ENCODE measurements at regions not wholly inside any gene's neighbourhood (a gene's known extent, or its start where the extent isn't known, plus 50 kb on each side); places are given as distances from the start of the nearest gene placed in this dataset.

GRCh38 chr2:133811409-133812125 lies 243.3 kb upstream of the NCKAP5 start (continued):
- no peak for TF ChIP-seq POU6F1 (CRISPR knock-in tag; IDR thresholded peaks at IDR 0.05; ENCODE audit: borderline replicate concordance, low read depth)
- TF ChIP-seq RARB (CRISPR knock-in tag; IDR thresholded peaks at IDR 0.05), result no peak

- TF ChIP-seq PPARA (CRISPR knock-in tag; IDR thresholded peaks at IDR 0.05; ENCODE audit: borderline replicate concordance), result no peak
- no peak for TF ChIP-seq ARNTL (CRISPR knock-in tag; IDR thresholded peaks at IDR 0.05; ENCODE audit: borderline replicate concordance, low read depth)
- TF ChIP-seq CSDC2 (CRISPR knock-in tag; IDR thresholded peaks at IDR 0.05), result no peak
- no peak for TF ChIP-seq ZNF565 (CRISPR knock-in tag; conservative IDR thresholded peaks at IDR 0.05; ENCODE audit: low read depth)
- TF ChIP-seq RARB (CRISPR knock-in tag; IDR thresholded peaks at IDR 0.05), result no peak
- TF ChIP-seq ZC3H10 (CRISPR knock-in tag; IDR thresholded peaks at IDR 0.05), result no peak
- no peak for ATAC-seq
Measured at GRCh38 chr2:133812826-133813617, 244.8 kb upstream of the NCKAP5 start.

- ATAC-seq, result no peak
Measured at GRCh38 chr2:133814890-133815289, 246.6 kb upstream of the NCKAP5 start.

GRCh38 chr2:133816037-133816436 lies 247.8 kb upstream of the NCKAP5 start:
- ATAC-seq, result no peak
- TF ChIP-seq CSRNP3 (CRISPR knock-in tag; IDR thresholded peaks at IDR 0.05), result no peak
- TF ChIP-seq ZC3H10 (CRISPR knock-in tag; IDR thresholded peaks at IDR 0.05), result no peak
- no peak for TF ChIP-seq CSDC2 (CRISPR knock-in tag; IDR thresholded peaks at IDR 0.05)
- no peak for TF ChIP-seq CREB5 (CRISPR knock-in tag; IDR thresholded peaks at IDR 0.05; ENCODE audit: low read depth)
- no peak for TF ChIP-seq PATZ1 (CRISPR knock-in tag; IDR thresholded peaks at IDR 0.05; ENCODE audit: borderline replicate concordance)
- TF ChIP-seq SNAI2 (CRISPR knock-in tag; IDR thresholded peaks at IDR 0.05), result no peak
- no peak for TF ChIP-seq RARB (CRISPR knock-in tag; IDR thresholded peaks at IDR 0.05)
- TF ChIP-seq ZNF565 (CRISPR knock-in tag; conservative IDR thresholded peaks at IDR 0.05; ENCODE audit: low read depth), result no peak
- TF ChIP-seq GLIS3 (CRISPR knock-in tag; IDR thresholded peaks at IDR 0.05), result no peak
- TF ChIP-seq ZNF70 (CRISPR knock-in tag; IDR thresholded peaks at IDR 0.05), result no peak
- no peak for TF ChIP-seq PPARA (CRISPR knock-in tag; IDR thresholded peaks at IDR 0.05; ENCODE audit: borderline replicate concordance)
- TF ChIP-seq BACH2 (CRISPR knock-in tag; IDR thresholded peaks at IDR 0.05; ENCODE audit: borderline replicate concordance), result no peak
- TF ChIP-seq ZNF8 (CRISPR knock-in tag; IDR thresholded peaks at IDR 0.05), result no peak
- no peak for TF ChIP-seq ZFP30 (CRISPR knock-in tag; IDR thresholded peaks at IDR 0.05)
- TF ChIP-seq ESRRG (CRISPR knock-in tag; IDR thresholded peaks at IDR 0.05), result no peak
- no peak for TF ChIP-seq POU6F1 (CRISPR knock-in tag; IDR thresholded peaks at IDR 0.05; ENCODE audit: borderline replicate concordance, low read depth)
- TF ChIP-seq ISL1 (CRISPR knock-in tag; IDR thresholded peaks at IDR 0.05), result no peak

More at GRCh38 chr2:133814890-133815289, 246.6 kb upstream of the NCKAP5 start:
- TF ChIP-seq ZFP30 (CRISPR knock-in tag; IDR thresholded peaks at IDR 0.05), result no peak
- TF ChIP-seq ARNTL (CRISPR knock-in tag; IDR thresholded peaks at IDR 0.05; ENCODE audit: borderline replicate concordance, low read depth), result no peak
- TF ChIP-seq PPARA (CRISPR knock-in tag; IDR thresholded peaks at IDR 0.05; ENCODE audit: borderline replicate concordance), result no peak
- no peak for TF ChIP-seq CSRNP3 (CRISPR knock-in tag; IDR thresholded peaks at IDR 0.05)
- TF ChIP-seq TCF4 (CRISPR knock-in tag; IDR thresholded peaks at IDR 0.05; ENCODE audit: borderline replicate concordance), result no peak
- no peak for TF ChIP-seq ZNF70 (CRISPR knock-in tag; IDR thresholded peaks at IDR 0.05)
- no peak for TF ChIP-seq ZNF565 (CRISPR knock-in tag; conservative IDR thresholded peaks at IDR 0.05; ENCODE audit: low read depth)
- no peak for TF ChIP-seq ZC3H10 (CRISPR knock-in tag; IDR thresholded peaks at IDR 0.05)

Data from SK-N-SH treated with all-trans-retinoic acid at 6 μM for 48 hours (cell line).